Stomach (tissue), 8 donors: ENCODE measurements at regions not wholly inside any gene's neighbourhood (a gene's known extent, or its start where the extent isn't known, plus 50 kb on each side); places are given as distances from the start of the nearest gene placed in this dataset.

ENCODE experiments used
- DNase-seq, 2 donors: peaks; one replicate each; pipeline versions ENCODE4 v3.0.0 to v3.0.0-alpha.2; 2013 to 2019
- H3K27ac ChIP-seq, 5 donors: fragments of 200-600 bp in 4 of 5; sonication (generic) in 4 of 5; one replicate each; pipeline ENCODE4 v1.5.1; 2013 to 2019; ENCODE audit warnings: mild to moderate bottlenecking in 1 of 5, moderate library complexity in 1 of 5
- H3K27me3 ChIP-seq, 3 donors: fragments of 200-600 bp; sonication (generic); one replicate each; pipeline ENCODE4 v1.5.1; 2017 to 2019; ENCODE audit warnings: mixed run types in 1 of 3
- H3K36me3 ChIP-seq, 4 donors: fragments of 200-600 bp; sonication (generic); 1 replicate in 3 of 4; 2 replicates in 1 of 4; pipeline ENCODE4 v1.5.1; 2016 to 2019
- H3K4me1 ChIP-seq, 4 donors: fragments of 200-600 bp; sonication (generic); one replicate each; pipeline ENCODE4 v1.5.1; 2016 to 2019
- H3K4me3 ChIP-seq, 4 donors: fragments of 200-600 bp; sonication (generic) in 3 of 4; one replicate each; pipeline ENCODE4 v1.5.1; 2016 to 2019; ENCODE audit warnings: mild to moderate bottlenecking in 1 of 4
- H3K9me3 ChIP-seq, 4 donors: fragments of 200-600 bp; sonication (generic); one replicate each; pipeline ENCODE4 v1.5.1; 2016 to 2019
- CTCF ChIP-seq, 7 experiments: fragments of 450-650 bp in 4 of 7; fragments of 200-600 bp in 3 of 7; sonication (generic) in 3 of 7; IDR thresholded peaks; one replicate each; pipeline ENCODE4 v1.5.1; 2016 to 2019; ENCODE audit warnings: antibody characterized with exemption in 7 of 7, control low read depth in 2 of 7, mild to moderate bottlenecking in 1 of 7
- EP300 ChIP-seq: sonication (generic); formaldehyde crosslinking; IDR thresholded peaks from one replicate; pipeline ENCODE4 v1.6.1; 2017; ENCODE audit warnings: antibody characterized with exemption
- POLR2A ChIP-seq, 4 donors: fragments of 450-650 bp; IDR thresholded peaks; one replicate each; pipeline ENCODE4 v1.6.1; 2016; ENCODE audit warnings: antibody characterized with exemption in 4 of 4, control low read depth in 2 of 4, mild to moderate bottlenecking in 1 of 4, moderate library complexity in 1 of 4
- POLR2AphosphoS5 ChIP-seq, 3 donors: sonication (generic); formaldehyde crosslinking; IDR thresholded peaks; one replicate each; pipeline ENCODE4 v1.6.1; 2016; ENCODE audit warnings: antibody characterized with exemption in 3 of 3
- WGBS, 5 donors: extraction: QIAGEN DNeasy Blood & Tissue Kit in 3 of 5; methylation state at CpG; one replicate each; pipeline versions ENCODE4 v1.1.5 to v1.1.7; 2013 to 2018; 5-methylcytosine and 5-hydroxymethylcytosine counted together
- intact Hi-C: fragments of 100-400 bp; cut with DNase I; formaldehyde crosslinking; loops from one replicate; pipeline ENCODE4 v1.15.1; 2023; ENCODE audit warnings: low total_unique reads
- donor health status: healthy with polysubstance abuse.
- donor health status: Bipolar disorder and iron deficiency.
- donor health status: healthy.

GRCh38 chr2:20562540-20563225, 88.2 kb downstream of the HS1BP3 start:
- 85 to 93% (median 88%) methylated on average over 14 of the region's 14 CpGs for WGBS, 5 donors
- Histone ChIP-seq H3K36me3 (no peaks in the 10 kb centered on the region), H3K9me3 (no peaks in the 10 kb centered on the region), H3K4me1 (peaks cover 0 to 11% (median 2%) of the 10 kb centered on the region in 4 donors), H3K27me3 (no peaks in the 10 kb centered on the region), H3K27ac (no peak overlapping the region), H3K4me3 (no peak overlapping the region)
- DNase-seq, result no peak
- intact Hi-C loops, result no loop called here
- TF ChIP-seq EP300 (no peak), CTCF (IDR thresholded peaks at IDR 0.05) (no peak), POLR2AphosphoS5 (IDR thresholded peaks at IDR 0.05) (no peak), POLR2A (IDR thresholded peaks at IDR 0.05) (no peak)

- Histone ChIP-seq H3K36me3 (no peaks in the 10 kb centered on the region), H3K27ac (no peak overlapping the region), H3K4me1 (peaks cover 0 to 11% (median 2%) of the 10 kb centered on the region in 4 donors), H3K9me3 (no peaks in the 10 kb centered on the region), H3K4me3 (no peak overlapping the region), H3K27me3 (no peaks in the 10 kb centered on the region)
- TF ChIP-seq POLR2AphosphoS5 (IDR thresholded peaks at IDR 0.05) (no peak), EP300 (no peak), CTCF (IDR thresholded peaks at IDR 0.05) (no peak), POLR2A (IDR thresholded peaks at IDR 0.05) (no peak)
- WGBS, 5 donors, result 93 to 95% (median 94%) methylated on average over 2 to 3 of the region's 3 CpGs
- intact Hi-C loops, result no loop called here
- no peak for DNase-seq
Measured at GRCh38 chr2:20563251-20563650, 87.6 kb downstream of the HS1BP3 start.

GRCh38 chr2:20563833-20564232, 87.1 kb downstream of the HS1BP3 start:
- TF ChIP-seq EP300, result no peak
- TF ChIP-seq POLR2A (IDR thresholded peaks at IDR 0.05), result no peak
- no peak for TF ChIP-seq CTCF (IDR thresholded peaks at IDR 0.05)
- no peak for TF ChIP-seq POLR2AphosphoS5 (IDR thresholded peaks at IDR 0.05)
- H3K36me3 ChIP-seq, result no peaks in the 10 kb centered on the region
- no peak overlapping the region for H3K27ac ChIP-seq
- intact Hi-C loops, result no loop called here
- DNase-seq, result no peak
- H3K27me3 ChIP-seq, result no peaks in the 10 kb centered on the region
- WGBS, 5 donors, result 74 to 89% (median 83%) methylated on average over 5 of the region's 5 CpGs
- no peak overlapping the region for H3K4me3 ChIP-seq
- peaks cover 0 to 11% (median 2%) of the 10 kb centered on the region in 4 donors for H3K4me1 ChIP-seq
- H3K9me3 ChIP-seq, result no peaks in the 10 kb centered on the region

GRCh38 chr2:20565101-20565622, 85.7 kb downstream of the HS1BP3 start:
- Histone ChIP-seq H3K4me1 (peaks cover 0 to 11% (median 2%) of the 10 kb centered on the region in 4 donors), H3K36me3 (no peaks in the 10 kb centered on the region), H3K9me3 (no peaks in the 10 kb centered on the region), H3K27me3 (no peaks in the 10 kb centered on the region), H3K4me3 (no peak overlapping the region), H3K27ac (no peak overlapping the region)
- intact Hi-C loops, result no loop called here
- no peak for DNase-seq
- TF ChIP-seq EP300, result no peak
- WGBS, 5 donors, result 71 to 91% (median 76%) methylated on average over 3 to 7 of the region's 7 CpGs
